DND-41 (cell line): ENCODE measurements at regions not wholly inside any gene's neighbourhood (a gene's known extent, or its start where the extent isn't known, plus 50 kb on each side); places are given as distances from the start of the nearest gene placed in this dataset.

Experiments
- EZH2 ChIP-seq: IDR thresholded peaks from 3 replicates; pipeline ENCODE4 v1.6.1; 2012; ENCODE audit warnings: borderline replicate concordance, low read depth, mild to moderate bottlenecking, moderate library complexity, low read length, inconsistent platforms; ENCODE audit not compliant: severe bottlenecking
- TF ChIP-seq, protein P1 (sequence below): IDR thresholded peaks from 2 replicates; pipeline ENCODE4 v1.5.1; 2012; ENCODE audit warnings: borderline replicate concordance, low read length, moderate library complexity, mild to moderate bottlenecking; ENCODE audit not compliant: poor library complexity, severe bottlenecking; ENCODE audit errors: extremely low read depth

- TF ChIP-seq EZH2 = no peak
- TF ChIP-seq, protein P1, sequence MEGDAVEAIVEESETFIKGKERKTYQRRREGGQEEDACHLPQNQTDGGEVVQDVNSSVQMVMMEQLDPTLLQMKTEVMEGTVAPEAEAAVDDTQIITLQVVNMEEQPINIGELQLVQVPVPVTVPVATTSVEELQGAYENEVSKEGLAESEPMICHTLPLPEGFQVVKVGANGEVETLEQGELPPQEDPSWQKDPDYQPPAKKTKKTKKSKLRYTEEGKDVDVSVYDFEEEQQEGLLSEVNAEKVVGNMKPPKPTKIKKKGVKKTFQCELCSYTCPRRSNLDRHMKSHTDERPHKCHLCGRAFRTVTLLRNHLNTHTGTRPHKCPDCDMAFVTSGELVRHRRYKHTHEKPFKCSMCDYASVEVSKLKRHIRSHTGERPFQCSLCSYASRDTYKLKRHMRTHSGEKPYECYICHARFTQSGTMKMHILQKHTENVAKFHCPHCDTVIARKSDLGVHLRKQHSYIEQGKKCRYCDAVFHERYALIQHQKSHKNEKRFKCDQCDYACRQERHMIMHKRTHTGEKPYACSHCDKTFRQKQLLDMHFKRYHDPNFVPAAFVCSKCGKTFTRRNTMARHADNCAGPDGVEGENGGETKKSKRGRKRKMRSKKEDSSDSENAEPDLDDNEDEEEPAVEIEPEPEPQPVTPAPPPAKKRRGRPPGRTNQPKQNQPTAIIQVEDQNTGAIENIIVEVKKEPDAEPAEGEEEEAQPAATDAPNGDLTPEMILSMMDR = no peak
These were observed 77.1 kb upstream of the TBC1D3K start for GRCh38 chr17:37847102-37847501.
